Fibroblast of lung (primary cell): ENCODE measurements at regions not wholly inside any gene's neighbourhood (a gene's known extent, or its start where the extent isn't known, plus 50 kb on each side); places are given as distances from the start of the nearest gene placed in this dataset.

Source experiments
- CTCF ChIP-seq, 2 donors: IDR thresholded peaks in 1 of 2; conservative IDR thresholded peaks in 1 of 2; 1 replicate in 1 of 2; 2 replicates in 1 of 2; pipeline ENCODE4 v1.5.1; 2011 to 2012; ENCODE audit warnings: low read length in 2 of 2, control low read depth in 1 of 2, inconsistent platforms in 1 of 2, low read depth in 1 of 2, mild to moderate bottlenecking in 1 of 2
- EZH2 ChIP-seq: IDR thresholded peaks from 2 replicates; pipeline ENCODE4 v1.5.1; 2012; ENCODE audit warnings: low read length, control low read depth, mild to moderate bottlenecking; ENCODE audit errors: missing control alignments

- TF ChIP-seq CTCF (conservative IDR thresholded peaks at IDR 0.05 in 1 of 2, IDR thresholded peaks at IDR 0.05 in 1 of 2; ENCODE audit: low read depth in 1 of 2, low read length in 2 of 2) (no peak), EZH2 (no peak)
Observed at GRCh38 chr13:112249644-112250610, 126.2 kb upstream of the SPACA7 start.
